ENCODE measurements at regions not wholly inside any gene's neighbourhood (a gene's known extent, or its start where the extent isn't known, plus 50 kb on each side); places are given as distances from the start of the nearest gene placed in this dataset.

- ATAC-seq (no peak), FAIRE-seq (no peak), DNase-seq (ENCODE audit: low read depth in 1 of 2, low spot score in 1 of 2) (no peak)
- ChIA-PET POLR2A (no interaction called here), CTCF (no interaction called here)
- Histone ChIP-seq H3K27ac (no peak overlapping the region), H3K4me3 (no peak overlapping the region), H3K4me2 (peak overlapping the region; percentile 38), H3K9me3 (no peaks in the 10 kb centered on the region), H3K4me1 (no peaks in the 10 kb centered on the region)
- TF ChIP-seq MYC (IDR thresholded peaks at IDR 0.05; ENCODE audit: borderline replicate concordance, low read length) = no peak
- 18% methylated on average over 1 of the region's 1 CpG for WGBS (ENCODE audit: missing lambda C conversion rate)
These were observed 942.9 kb upstream of the PABPC4L start for GRCh38 chr4:135144498-135144897.

- ATAC-seq = no peak
- no peak for FAIRE-seq
- ChIA-PET POLR2A (no interaction called here), CTCF (no interaction called here)
- Histone ChIP-seq H3K9me3 (no peaks in the 10 kb centered on the region), H3K4me1 (no peaks in the 10 kb centered on the region), H3K4me3 (no peak overlapping the region), H3K4me2 (no peak overlapping the region), H3K27ac (no peak overlapping the region)
- TF ChIP-seq HOXB5 (CRISPR knock-in tag; IDR thresholded peaks at IDR 0.05) (no peak), ESRRA (IDR thresholded peaks at IDR 0.05; ENCODE audit: borderline replicate concordance, low read length) (no peak), RARB (CRISPR knock-in tag; IDR thresholded peaks at IDR 0.05) (no peak), REST (IDR thresholded peaks at IDR 0.05) (no peak), NPAS2 (CRISPR knock-in tag; IDR thresholded peaks at IDR 0.05; ENCODE audit: borderline replicate concordance) (no peak), MYC (IDR thresholded peaks at IDR 0.05; ENCODE audit: borderline replicate concordance, low read length) (no peak), CTCF (IDR thresholded peaks at IDR 0.05) (no peak), EP300 (IDR thresholded peaks at IDR 0.05) (no peak), HES2 (IDR thresholded peaks at IDR 0.05) (no peak), JUNB (IDR thresholded peaks at IDR 0.05) (no peak), HMGXB4 (CRISPR knock-in tag; IDR thresholded peaks at IDR 0.05; ENCODE audit: borderline replicate concordance) (no peak), MAX (IDR thresholded peaks at IDR 0.05) (no peak)
- no peak for DNase-seq (ENCODE audit: low read depth in 1 of 2, low spot score in 1 of 2)
These were observed 922.6 kb upstream of the PABPC4L start for GRCh38 chr4:135124196-135124595.

GRCh38 chr4:135123632-135124031 lies 922.0 kb upstream of the PABPC4L start:
- WGBS (ENCODE audit: missing lambda C conversion rate) = 71% methylated on average over 1 of the region's 1 CpG
- no peak overlapping the region for H3K4me3 ChIP-seq
- DNase-seq (ENCODE audit: low read depth in 1 of 2, low spot score in 1 of 2) = no peak
- no peaks in the 10 kb centered on the region for H3K4me1 ChIP-seq
- no peaks in the 10 kb centered on the region for H3K9me3 ChIP-seq
- TF ChIP-seq EHMT2 (IDR thresholded peaks at IDR 0.05; ENCODE audit: low read depth) = no peak
- no peak for TF ChIP-seq CBX8 (IDR thresholded peaks at IDR 0.05)
- no peak for TF ChIP-seq RAD21 (conservative IDR thresholded peaks at IDR 0.05 in 1 of 2, IDR thresholded peaks at IDR 0.05 in 1 of 2)
- no peak for TF ChIP-seq MAFK (IDR thresholded peaks at IDR 0.05; ENCODE audit: partially characterized antibody)
- no peak for TF ChIP-seq KDM5A (IDR thresholded peaks at IDR 0.05)
- no peak for TF ChIP-seq SREBF2 (IDR thresholded peaks at IDR 0.05)
- TF ChIP-seq POLR2A (IDR thresholded peaks at IDR 0.05; ENCODE audit: low read length) = no peak
- no peak for ATAC-seq
- ChIA-PET CTCF (no interaction called here), POLR2A (no interaction called here)
- no peak overlapping the region for H3K27ac ChIP-seq
- no peak overlapping the region for H3K4me2 ChIP-seq
- FAIRE-seq = no peak

Data from A549 (cell line).